ENCODE measurements at regions not wholly inside any gene's neighbourhood (a gene's known extent, or its start where the extent isn't known, plus 50 kb on each side); places are given as distances from the start of the nearest gene placed in this dataset.

DNA sequence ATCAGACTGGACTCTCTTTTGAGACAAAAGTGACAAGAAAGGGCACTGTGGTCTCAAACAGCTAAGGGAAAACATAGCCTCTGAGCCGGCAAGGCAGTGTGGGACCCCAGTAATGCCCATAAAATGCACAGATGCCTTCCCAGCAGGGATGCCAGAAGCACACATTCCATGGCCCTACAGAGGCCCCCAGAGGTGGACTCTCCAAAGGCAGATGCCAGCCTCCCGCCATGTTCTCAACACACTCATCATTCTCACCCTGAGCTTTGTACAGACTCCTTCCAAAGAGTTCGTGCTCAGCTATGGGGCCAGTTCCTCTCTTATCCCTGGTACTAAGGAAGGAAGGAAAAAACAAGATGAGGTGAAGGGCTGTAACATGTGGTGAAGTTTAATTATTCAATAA, 67.1 kb upstream of the ATP12A start:
- POLR2A ChIA-PET = no interaction called here

DNA sequence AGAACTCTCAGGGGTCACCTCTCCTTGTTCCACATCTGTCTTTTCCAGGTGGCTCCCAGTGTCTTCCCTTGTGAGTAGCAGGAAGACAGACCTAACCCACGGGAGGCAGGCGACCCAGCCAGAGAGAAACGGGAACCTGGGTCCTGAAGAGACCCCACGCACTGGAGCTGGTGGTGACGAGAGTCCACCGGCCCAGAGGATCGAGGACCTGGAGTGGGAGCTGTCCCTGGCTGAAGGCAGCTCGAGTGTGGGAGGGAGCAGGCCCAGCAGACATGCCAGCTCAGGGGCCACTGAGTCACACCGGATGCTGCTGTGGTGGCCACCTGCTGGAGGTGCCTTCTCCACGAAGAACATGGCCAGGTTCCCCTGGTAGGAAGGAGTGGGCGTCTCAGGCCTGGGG, 66.5 kb upstream of the ATP12A start:
- Mint-ChIP-seq H3K4me3 (no peak overlapping the region), H3K4me1 (peaks cover 8% of the 10 kb centered on the region), H3K27ac (no peak overlapping the region), H3K36me3 (ENCODE audit: low read depth) (no peaks in the 10 kb centered on the region), H3K9me3 (no peaks in the 10 kb centered on the region), H3K27me3 (no peaks in the 10 kb centered on the region)
- DNase-seq (no peak), ATAC-seq (ENCODE audit: low read depth) (no peak)
- no peak for TF ChIP-seq CTCF (IDR thresholded peaks at IDR 0.05)
- intact Hi-C loops (cut with micrococcal nuclease) = no loop called here
- CTCF ChIA-PET = no interaction called here
- POLR2A ChIA-PET = no interaction called here

More for the DNA sequence above, 67.1 kb upstream of the ATP12A start:
- H3K36me3 Mint-ChIP-seq (ENCODE audit: low read depth) = no peaks in the 10 kb centered on the region
- ATAC-seq (ENCODE audit: low read depth) (no peak), DNase-seq (no peak)
- intact Hi-C loops (cut with micrococcal nuclease) = no loop called here
- H3K4me1 Mint-ChIP-seq = peaks cover 2% of the 10 kb centered on the region
- CTCF ChIA-PET = no interaction called here
- no peak overlapping the region for H3K4me3 Mint-ChIP-seq
- no peaks in the 10 kb centered on the region for H3K9me3 Mint-ChIP-seq
- no peak for TF ChIP-seq CTCF (IDR thresholded peaks at IDR 0.05)
- H3K27ac Mint-ChIP-seq = no peak overlapping the region
- no peaks in the 10 kb centered on the region for H3K27me3 Mint-ChIP-seq

- Mint-ChIP-seq H3K36me3 (ENCODE audit: low read depth) (no peaks in the 10 kb centered on the region), H3K9me3 (no peaks in the 10 kb centered on the region), H3K27me3 (no peaks in the 10 kb centered on the region), H3K27ac (no peak overlapping the region), H3K4me3 (no peak overlapping the region), H3K4me1 (peaks cover 14% of the 10 kb centered on the region)
- no peak for DNase-seq
- ATAC-seq (ENCODE audit: low read depth) = no peak
- TF ChIP-seq CTCF (IDR thresholded peaks at IDR 0.05) = no peak
- POLR2A ChIA-PET = no interaction called here
- intact Hi-C loops (cut with micrococcal nuclease) = no loop called here
- CTCF ChIA-PET = interaction anchor here (0.7 kb wide), 1 partner anchor 503 kb away, joined by 3 read pairs; no protein-coding TSS in a partner anchor
Measured at GRCh38 chr13:24614306-24615080, 65.7 kb upstream of the ATP12A start.

DNA sequence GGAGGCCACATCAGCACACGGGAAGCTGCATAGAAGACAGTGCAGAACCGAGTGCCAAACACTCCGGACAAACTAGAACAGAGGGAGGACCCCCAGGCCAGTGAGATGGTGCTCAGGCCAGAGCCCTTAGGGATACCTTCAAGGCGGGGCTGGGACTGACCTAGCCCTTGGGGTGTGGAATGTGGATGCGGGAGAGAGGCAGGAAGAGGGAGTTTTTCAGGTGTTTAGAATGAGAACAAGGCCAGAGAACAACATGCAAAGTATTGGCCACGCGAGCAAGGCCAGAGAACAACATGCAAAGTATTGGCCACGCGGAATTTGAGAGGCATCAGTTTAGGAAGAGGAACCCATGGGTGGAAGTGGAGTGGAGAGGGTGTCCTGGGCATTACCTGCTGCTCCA, 65.1 kb upstream of the ATP12A start:
- Mint-ChIP-seq H3K4me3 (no peak overlapping the region), H3K36me3 (ENCODE audit: low read depth) (no peaks in the 10 kb centered on the region), H3K4me1 (peaks cover 14% of the 10 kb centered on the region), H3K27me3 (no peaks in the 10 kb centered on the region), H3K27ac (no peak overlapping the region), H3K9me3 (no peaks in the 10 kb centered on the region)
- ATAC-seq (ENCODE audit: low read depth) (no peak), DNase-seq (no peak)
- intact Hi-C loops (cut with micrococcal nuclease) = no loop called here
- ChIA-PET CTCF (no interaction called here), POLR2A (no interaction called here)
- TF ChIP-seq CTCF (IDR thresholded peaks at IDR 0.05) = no peak

GRCh38 chr13:24615911-24616472, 64.2 kb upstream of the ATP12A start:
- Mint-ChIP-seq H3K4me1 (peaks cover 14% of the 10 kb centered on the region), H3K27me3 (no peaks in the 10 kb centered on the region), H3K36me3 (ENCODE audit: low read depth) (no peaks in the 10 kb centered on the region), H3K27ac (no peak overlapping the region), H3K9me3 (no peaks in the 10 kb centered on the region), H3K4me3 (no peak overlapping the region)
- DNase-seq = no peak
- intact Hi-C loops (cut with micrococcal nuclease) = no loop called here
- CTCF ChIA-PET = no interaction called here
- no peak for ATAC-seq (ENCODE audit: low read depth)
- TF ChIP-seq CTCF (IDR thresholded peaks at IDR 0.05) = no peak
- POLR2A ChIA-PET = no interaction called here

All from activated B cell treated with CpG ODN at 0.5 μM for 24 hours (primary cell).